Nephron progenitor cell (in vitro differentiated cells): ENCODE measurements at regions not wholly inside any gene's neighbourhood (a gene's known extent, or its start where the extent isn't known, plus 50 kb on each side); places are given as distances from the start of the nearest gene placed in this dataset.

Experiments used
- DNase-seq: peaks from one replicate; pipeline ENCODE4 v3.0.0; 2021
- H3K27ac Mint-ChIP-seq: 2 replicates; pipeline ENCODE4 v1.8.0; 2021; ENCODE audit warnings: mild to moderate bottlenecking, moderate library complexity, mixed read lengths
- H3K27me3 Mint-ChIP-seq: 2 replicates; pipeline ENCODE4 v1.8.0; 2021; ENCODE audit warnings: mild to moderate bottlenecking, low read depth, mixed read lengths; ENCODE audit not compliant: poor library complexity
- H3K36me3 Mint-ChIP-seq: 2 replicates; pipeline ENCODE4 v1.8.0; 2021; ENCODE audit warnings: low read depth, mixed read lengths
- H3K4me1 Mint-ChIP-seq: 2 replicates; pipeline ENCODE4 v1.8.0; 2021; ENCODE audit warnings: mixed read lengths
- H3K4me3 Mint-ChIP-seq: 2 replicates; pipeline ENCODE4 v1.8.0; 2021; ENCODE audit warnings: mild to moderate bottlenecking, moderate library complexity, mixed read lengths
- H3K9me3 Mint-ChIP-seq: 2 replicates; pipeline ENCODE4 v1.8.0; 2021; ENCODE audit warnings: mild to moderate bottlenecking, moderate library complexity, mixed read lengths
- CTCF ChIP-seq: fragments of 200-600 bp; sonication (generic); IDR thresholded peaks from 2 replicates; pipeline ENCODE4 v1.5.0; 2021; ENCODE audit warnings: antibody characterized with exemption

- H3K36me3 Mint-ChIP-seq = no peaks in the 10 kb centered on the region
- H3K27me3 Mint-ChIP-seq = no peaks in the 10 kb centered on the region
- no peaks in the 10 kb centered on the region for H3K9me3 Mint-ChIP-seq
- no peak for DNase-seq
- no peak overlapping the region for H3K27ac Mint-ChIP-seq
- H3K4me1 Mint-ChIP-seq = no peaks in the 10 kb centered on the region
- H3K4me3 Mint-ChIP-seq = no peak overlapping the region
- TF ChIP-seq CTCF = no peak
Observed at GRCh38 chr12:83996671-83997070, 915.9 kb downstream of the SLC6A15 start.

GRCh38 chr12:83985084-83985483, 927.5 kb downstream of the SLC6A15 start:
- no peak for TF ChIP-seq CTCF
- H3K27ac Mint-ChIP-seq = no peak overlapping the region

GRCh38 chr12:83980398-83980797, 932.2 kb downstream of the SLC6A15 start:
- Mint-ChIP-seq H3K9me3 (no peaks in the 10 kb centered on the region), H3K27me3 (peaks cover 2% of the 10 kb centered on the region), H3K27ac (no peak overlapping the region), H3K36me3 (no peaks in the 10 kb centered on the region), H3K4me3 (no peak overlapping the region), H3K4me1 (no peaks in the 10 kb centered on the region)
- TF ChIP-seq CTCF = no peak
- no peak for DNase-seq

More at GRCh38 chr12:83985084-83985483, 927.5 kb downstream of the SLC6A15 start:
- Mint-ChIP-seq H3K9me3 (no peaks in the 10 kb centered on the region), H3K4me1 (no peaks in the 10 kb centered on the region), H3K4me3 (no peak overlapping the region), H3K27me3 (no peaks in the 10 kb centered on the region), H3K36me3 (no peaks in the 10 kb centered on the region)
- DNase-seq = no peak

GRCh38 chr12:83979785-83980184, 932.8 kb downstream of the SLC6A15 start:
- Mint-ChIP-seq H3K9me3 (no peaks in the 10 kb centered on the region), H3K27ac (no peak overlapping the region), H3K4me1 (no peaks in the 10 kb centered on the region), H3K4me3 (no peak overlapping the region), H3K36me3 (no peaks in the 10 kb centered on the region), H3K27me3 (peaks cover 2% of the 10 kb centered on the region)
- no peak for TF ChIP-seq CTCF
- no peak for DNase-seq

- H3K9me3 Mint-ChIP-seq = no peaks in the 10 kb centered on the region
- TF ChIP-seq CTCF = no peak
- H3K36me3 Mint-ChIP-seq = no peaks in the 10 kb centered on the region
- H3K4me1 Mint-ChIP-seq = no peaks in the 10 kb centered on the region
- peaks cover 2% of the 10 kb centered on the region for H3K27me3 Mint-ChIP-seq
- no peak for DNase-seq
- no peak overlapping the region for H3K27ac Mint-ChIP-seq
- no peak overlapping the region for H3K4me3 Mint-ChIP-seq
Observed at GRCh38 chr12:83971781-83972180, 940.8 kb downstream of the SLC6A15 start.

- Mint-ChIP-seq H3K4me3 (no peak overlapping the region), H3K9me3 (no peaks in the 10 kb centered on the region), H3K36me3 (no peaks in the 10 kb centered on the region), H3K27ac (no peak overlapping the region), H3K27me3 (no peaks in the 10 kb centered on the region), H3K4me1 (no peaks in the 10 kb centered on the region)
- no peak for DNase-seq
- no peak for TF ChIP-seq CTCF
Observed at GRCh38 chr12:83960767-83961166, 951.8 kb downstream of the SLC6A15 start.
